Endothelial cell (in vitro differentiated cells): ENCODE measurements at regions not wholly inside any gene's neighbourhood (a gene's known extent, or its start where the extent isn't known, plus 50 kb on each side); places are given as distances from the start of the nearest gene placed in this dataset.

Experiments
- DNase-seq: peaks from one replicate; pipeline ENCODE4 v3.0.0; 2021; ENCODE audit warnings: low spot score
- H3K27ac Mint-ChIP-seq: one replicate; pipeline ENCODE4 v1.8.0; 2021; ENCODE audit warnings: mixed read lengths, inconsistent platforms; ENCODE audit not compliant: unreplicated experiment
- H3K27me3 Mint-ChIP-seq: one replicate; pipeline ENCODE4 v1.8.0; 2021; ENCODE audit warnings: mild to moderate bottlenecking, moderate library complexity, mixed read lengths, inconsistent platforms; ENCODE audit not compliant: unreplicated experiment
- H3K36me3 Mint-ChIP-seq: one replicate; pipeline ENCODE4 v1.8.0; 2021; ENCODE audit warnings: mild to moderate bottlenecking, low read depth, mixed read lengths, inconsistent platforms; ENCODE audit not compliant: unreplicated experiment
- H3K4me1 Mint-ChIP-seq: one replicate; pipeline ENCODE4 v1.8.0; 2021; ENCODE audit warnings: mild to moderate bottlenecking, mixed read lengths, inconsistent platforms; ENCODE audit not compliant: unreplicated experiment
- H3K4me3 Mint-ChIP-seq: one replicate; pipeline ENCODE4 v1.8.0; 2021; ENCODE audit warnings: mild to moderate bottlenecking, mixed read lengths, inconsistent platforms; ENCODE audit not compliant: unreplicated experiment
- H3K9me3 Mint-ChIP-seq: one replicate; pipeline ENCODE4 v1.8.0; 2021; ENCODE audit warnings: mixed read lengths, inconsistent platforms; ENCODE audit not compliant: unreplicated experiment
- TF ChIP-seq, protein P1 (sequence below): fragments of 200-600 bp; sonication (generic); IDR thresholded peaks from one replicate; pipeline ENCODE4 v1.5.0; 2021; ENCODE audit warnings: antibody characterized with exemption; ENCODE audit not compliant: unreplicated experiment

DNA sequence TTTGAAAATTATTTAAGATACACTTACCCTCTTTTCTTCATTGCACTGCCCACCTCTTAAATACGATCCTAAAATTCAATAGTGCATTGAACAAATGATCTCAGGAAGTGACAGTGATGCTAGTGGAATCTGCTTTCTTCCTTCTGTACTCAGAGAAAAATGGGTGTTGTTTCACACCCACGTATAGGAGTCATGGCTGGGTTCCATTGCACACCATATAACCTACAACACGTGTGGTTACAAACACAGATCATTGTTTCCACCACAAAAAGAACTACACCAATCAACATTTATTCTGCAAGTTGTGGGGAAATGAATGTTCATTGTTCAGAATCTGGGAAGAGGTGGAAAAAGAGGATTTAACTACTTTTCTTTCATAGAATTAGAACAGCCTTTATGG, 275.9 kb downstream of the MAN2A1 start:
- TF ChIP-seq, protein P1, sequence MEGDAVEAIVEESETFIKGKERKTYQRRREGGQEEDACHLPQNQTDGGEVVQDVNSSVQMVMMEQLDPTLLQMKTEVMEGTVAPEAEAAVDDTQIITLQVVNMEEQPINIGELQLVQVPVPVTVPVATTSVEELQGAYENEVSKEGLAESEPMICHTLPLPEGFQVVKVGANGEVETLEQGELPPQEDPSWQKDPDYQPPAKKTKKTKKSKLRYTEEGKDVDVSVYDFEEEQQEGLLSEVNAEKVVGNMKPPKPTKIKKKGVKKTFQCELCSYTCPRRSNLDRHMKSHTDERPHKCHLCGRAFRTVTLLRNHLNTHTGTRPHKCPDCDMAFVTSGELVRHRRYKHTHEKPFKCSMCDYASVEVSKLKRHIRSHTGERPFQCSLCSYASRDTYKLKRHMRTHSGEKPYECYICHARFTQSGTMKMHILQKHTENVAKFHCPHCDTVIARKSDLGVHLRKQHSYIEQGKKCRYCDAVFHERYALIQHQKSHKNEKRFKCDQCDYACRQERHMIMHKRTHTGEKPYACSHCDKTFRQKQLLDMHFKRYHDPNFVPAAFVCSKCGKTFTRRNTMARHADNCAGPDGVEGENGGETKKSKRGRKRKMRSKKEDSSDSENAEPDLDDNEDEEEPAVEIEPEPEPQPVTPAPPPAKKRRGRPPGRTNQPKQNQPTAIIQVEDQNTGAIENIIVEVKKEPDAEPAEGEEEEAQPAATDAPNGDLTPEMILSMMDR: no peak
- no peaks in the 10 kb centered on the region for H3K9me3 Mint-ChIP-seq
- no peak overlapping the region for H3K4me3 Mint-ChIP-seq
- no peak for DNase-seq
- H3K27ac Mint-ChIP-seq: no peak overlapping the region
- no peaks in the 10 kb centered on the region for H3K4me1 Mint-ChIP-seq
- H3K27me3 Mint-ChIP-seq: no peaks in the 10 kb centered on the region
- H3K36me3 Mint-ChIP-seq: no peaks in the 10 kb centered on the region

DNA sequence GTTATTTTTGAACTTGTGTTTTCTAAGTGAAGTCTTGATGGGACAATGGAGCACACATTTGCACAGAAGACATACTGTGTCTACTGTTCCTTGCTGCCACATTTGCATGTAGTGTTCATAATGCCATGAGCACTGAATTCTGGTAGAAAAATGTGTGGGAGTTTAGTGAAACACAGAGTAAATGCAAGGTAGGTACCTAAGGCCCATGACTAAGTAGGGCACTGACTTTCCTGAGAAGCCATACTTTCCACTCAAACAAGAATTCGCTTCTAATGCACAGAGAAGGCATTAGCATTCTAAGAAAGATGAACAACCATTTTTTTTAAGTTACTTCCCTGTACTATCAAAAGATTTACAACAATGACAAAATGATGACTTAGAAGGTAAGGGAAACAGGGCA, 282.2 kb downstream of the MAN2A1 start:
- no peak for DNase-seq
- TF ChIP-seq, protein P1: no peak
- no peak overlapping the region for H3K4me3 Mint-ChIP-seq

DNA sequence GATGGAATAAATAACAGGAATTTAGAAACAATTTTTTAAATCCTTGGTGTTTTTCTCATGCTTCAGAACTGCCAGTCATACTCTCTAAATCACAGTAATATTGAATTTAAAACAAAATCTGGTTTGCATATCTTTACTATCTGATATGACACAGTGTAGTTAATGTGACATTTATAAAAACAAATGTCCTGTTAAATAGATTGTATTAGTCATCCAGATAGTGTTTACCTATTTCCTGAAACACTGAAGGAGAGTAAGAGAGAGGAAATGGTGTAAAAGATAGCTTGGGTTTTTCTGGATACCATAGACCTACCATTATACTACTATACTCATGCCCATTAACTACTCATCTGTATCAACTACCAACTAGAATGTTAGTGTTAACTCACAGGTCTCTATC, 292.3 kb downstream of the MAN2A1 start:
- TF ChIP-seq, protein P1: no peak

More for the DNA sequence above, 282.2 kb downstream of the MAN2A1 start:
- H3K9me3 Mint-ChIP-seq: no peaks in the 10 kb centered on the region
- no peak overlapping the region for H3K27ac Mint-ChIP-seq
- no peaks in the 10 kb centered on the region for H3K36me3 Mint-ChIP-seq
- no peaks in the 10 kb centered on the region for H3K27me3 Mint-ChIP-seq
- no peaks in the 10 kb centered on the region for H3K4me1 Mint-ChIP-seq

DNA sequence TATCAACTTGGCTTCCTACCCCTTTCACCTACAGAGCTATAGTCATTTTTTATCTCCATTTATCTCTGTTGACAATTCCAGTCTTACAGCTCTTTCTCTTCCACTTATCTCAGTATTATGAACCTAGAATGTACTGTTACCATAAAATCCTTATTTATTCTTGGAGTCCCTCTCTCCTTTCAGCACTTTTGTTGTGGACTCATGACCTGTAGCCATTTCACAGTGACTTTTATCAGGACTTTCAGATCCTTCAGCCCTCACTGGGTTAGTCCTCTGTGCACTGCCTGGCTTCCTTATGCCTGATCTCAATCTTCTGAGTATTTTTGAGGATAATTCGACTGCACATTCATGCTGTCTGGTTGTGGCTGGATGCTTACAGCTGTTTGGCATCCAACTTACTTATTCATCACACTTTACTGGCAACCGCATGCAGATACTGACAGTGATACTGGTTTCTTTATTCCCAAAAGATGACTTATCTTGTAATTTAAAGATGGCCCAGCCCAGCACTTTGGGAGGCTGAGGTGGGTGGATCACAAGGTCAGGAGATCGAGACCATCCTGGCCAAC, 293.3 kb downstream of the MAN2A1 start:
- Mint-ChIP-seq H3K9me3 (no peaks in the 10 kb centered on the region), H3K4me3 (no peak overlapping the region), H3K27me3 (no peaks in the 10 kb centered on the region), H3K36me3 (no peaks in the 10 kb centered on the region), H3K4me1 (peaks cover 6% of the 10 kb centered on the region), H3K27ac (no peak overlapping the region)
- no peak for DNase-seq
- TF ChIP-seq, protein P1: no peak

More for the DNA sequence above, 292.3 kb downstream of the MAN2A1 start:
- Mint-ChIP-seq H3K9me3 (no peaks in the 10 kb centered on the region), H3K4me3 (no peak overlapping the region), H3K27me3 (no peaks in the 10 kb centered on the region), H3K4me1 (no peaks in the 10 kb centered on the region), H3K36me3 (no peaks in the 10 kb centered on the region), H3K27ac (no peak overlapping the region)
- DNase-seq: no peak

DNA sequence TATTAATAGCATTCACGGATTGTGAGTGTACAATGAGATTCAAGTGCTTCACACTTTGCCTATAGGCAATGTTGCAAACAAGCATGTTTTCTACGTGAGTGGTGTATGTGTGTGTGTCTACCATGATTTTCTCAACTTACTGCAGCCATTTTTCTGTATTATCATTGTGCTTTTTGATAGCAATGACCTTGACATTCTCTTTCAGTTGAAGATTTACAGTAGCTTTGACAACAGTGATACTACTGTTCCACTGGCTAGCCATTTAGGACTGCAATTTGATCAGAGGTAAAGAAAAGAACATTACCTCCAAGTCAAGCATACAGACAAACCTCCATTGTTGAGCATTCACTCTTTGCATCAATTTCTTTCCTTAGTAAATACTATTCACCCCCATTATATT, 297.0 kb downstream of the MAN2A1 start:
- H3K9me3 Mint-ChIP-seq: no peaks in the 10 kb centered on the region
- H3K36me3 Mint-ChIP-seq: no peaks in the 10 kb centered on the region
- peaks cover 6% of the 10 kb centered on the region for H3K4me1 Mint-ChIP-seq

More for the DNA sequence above, 297.0 kb downstream of the MAN2A1 start:
- Mint-ChIP-seq H3K27me3 (peaks cover 2% of the 10 kb centered on the region), H3K4me3 (no peak overlapping the region), H3K27ac (no peak overlapping the region)
- no peak for DNase-seq
- TF ChIP-seq, protein P1: no peak
